Right cardiac atrium (tissue), 5 donors: ENCODE measurements at regions not wholly inside any gene's neighbourhood (a gene's known extent, or its start where the extent isn't known, plus 50 kb on each side); places are given as distances from the start of the nearest gene placed in this dataset.

Experiments used
- ATAC-seq, 2 donors: fragments of 200-7000 bp; cut with Tn5 transposase; one replicate each; pipeline versions ENCODE4 v1.8.0 to v1.9.1; 2020; ENCODE audit warnings: moderate library complexity in 2 of 2, mild to moderate bottlenecking in 1 of 2
- DNase-seq, 3 donors: peaks; one replicate each; pipeline ENCODE4 v3.0.0-alpha.2; 2020
- H3K27ac ChIP-seq: one replicate; pipeline ENCODE4 v1.5.1; 2013; ENCODE audit warnings: mild to moderate bottlenecking, low read length, control low read depth, moderate library complexity
- H3K27me3 ChIP-seq: one replicate; pipeline ENCODE4 v1.6.1; 2013; ENCODE audit not compliant: control insufficient read depth, insufficient read depth
- H3K4me1 ChIP-seq: one replicate; pipeline ENCODE4 v1.6.1; 2013; ENCODE audit warnings: low read length; ENCODE audit not compliant: control insufficient read depth, insufficient read depth
- H3K4me3 ChIP-seq: one replicate; pipeline ENCODE4 v1.5.1; 2013; ENCODE audit warnings: low read length, control low read depth
- H3K9me3 ChIP-seq: one replicate; pipeline ENCODE4 v1.6.1; 2013; ENCODE audit warnings: low read length; ENCODE audit not compliant: control insufficient read depth
- WGBS: extraction: QIAGEN DNeasy Blood & Tissue Kit; methylation state at CpG from one replicate; pipeline ENCODE4 v1.1.7; 2013; 5-methylcytosine and 5-hydroxymethylcytosine counted together
- intact Hi-C, 4 donors: fragments of 100-400 bp; cut with DNase I; formaldehyde crosslinking; loops; one replicate each; pipeline versions ENCODE4 v1.11.0 to v1.14.0; 2022 to 2023
- donor health status: healthy with polysubstance abuse.
- donor health status: DM: no; HTN: yes; CAD: no.
- donor health status: DM: no; HTN: no; CAD: no.
- donor health status: DM: no; HTN: yes; CAD: no; lungs with severe emphysema.
- donor health status: DM: yes; HTN: yes; CAD: no.

DNA sequence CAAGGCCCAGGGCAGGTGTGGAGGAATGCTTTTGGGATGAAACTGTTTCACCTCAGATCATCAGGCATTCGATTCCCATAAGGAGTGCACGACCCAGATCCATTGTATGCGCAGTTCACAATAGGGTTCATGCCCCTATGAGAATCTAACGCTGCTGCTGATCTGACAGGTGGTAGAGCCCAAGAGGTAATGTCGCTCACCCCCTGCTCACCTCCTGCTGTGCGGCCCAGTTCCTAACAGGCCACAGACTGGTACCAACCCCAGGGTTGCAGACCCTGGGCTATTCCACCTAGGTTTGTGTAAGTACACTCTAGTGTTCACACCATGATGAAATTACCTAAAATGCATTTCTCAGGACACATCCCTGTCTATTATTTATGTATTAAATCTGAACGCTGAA lies 72.5 kb downstream of the COPS8 start:
- H3K27me3 ChIP-seq: no peaks in the 10 kb centered on the region
- no peak overlapping the region for H3K4me3 ChIP-seq
- no peaks in the 10 kb centered on the region for H3K9me3 ChIP-seq
- 95% methylated on average over 7 of the region's 7 CpGs for WGBS
- ATAC-seq (no peak), DNase-seq (no peak)
- no peaks in the 10 kb centered on the region for H3K4me1 ChIP-seq
- intact Hi-C loops: loop anchor here in 3 of 4 donors (5.0 to 10.0 kb wide), 3 partner anchors 254 to 317 kb away; partner anchors contain the start of gene COL6A3 (in 2 of the 3)
- no peak overlapping the region for H3K27ac ChIP-seq

DNA sequence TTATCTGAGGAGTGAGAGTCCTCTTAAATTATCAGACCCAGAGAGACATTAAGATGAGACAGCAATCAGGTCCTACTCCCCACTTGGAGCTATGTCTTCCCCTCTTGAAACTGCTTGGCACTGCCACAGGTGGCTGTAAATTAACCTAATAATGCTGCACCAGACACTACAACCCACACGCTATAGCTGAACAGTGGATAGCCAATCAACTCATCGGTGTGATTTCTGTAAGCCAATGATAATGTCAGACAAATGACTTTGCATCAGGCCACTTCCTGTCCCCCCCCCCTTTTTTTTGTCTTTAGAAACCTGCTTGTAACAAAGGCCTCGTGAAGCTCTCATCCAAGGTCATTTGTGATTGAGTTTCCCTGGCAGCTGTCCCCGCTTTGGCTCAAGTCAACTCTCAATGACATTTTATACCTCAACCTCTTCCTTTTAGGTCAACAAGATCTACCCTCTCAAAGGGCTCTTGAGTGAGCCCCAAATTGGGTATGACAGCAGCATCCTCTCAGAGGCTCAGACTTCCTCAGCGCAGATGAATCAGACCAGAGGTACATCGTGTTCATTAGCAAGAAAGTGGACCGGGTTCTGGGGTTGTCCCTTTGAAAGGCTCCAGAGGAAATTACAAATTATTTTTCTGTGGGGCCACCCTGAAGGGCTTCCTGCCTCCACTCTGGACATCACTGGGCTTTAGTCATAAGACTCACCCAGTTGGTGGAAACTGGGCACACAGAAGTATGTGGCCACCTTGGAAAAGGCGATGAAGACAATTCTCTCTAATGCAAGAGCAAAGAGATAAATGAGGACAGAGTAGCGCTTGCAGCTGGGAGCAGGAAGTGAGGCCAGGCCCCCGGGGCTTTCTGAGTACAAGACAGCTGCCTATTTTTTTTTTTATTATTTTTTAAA lies 73.6 kb downstream of the COPS8 start:
- 67% methylated on average over 10 of the region's 10 CpGs for WGBS
- H3K4me1 ChIP-seq: no peaks in the 10 kb centered on the region
- ATAC-seq (no peak), DNase-seq (peak in 1 of 3 donors; percentile 56)
- intact Hi-C loops: loop anchor here in 3 of 4 donors (5.0 to 10.0 kb wide), 3 partner anchors 253 to 316 kb away; partner anchors contain the start of gene COL6A3 (in 2 of the 3)
- H3K27me3 ChIP-seq: no peaks in the 10 kb centered on the region
- no peaks in the 10 kb centered on the region for H3K9me3 ChIP-seq
- H3K27ac ChIP-seq: no peak overlapping the region
- H3K4me3 ChIP-seq: no peak overlapping the region

DNA sequence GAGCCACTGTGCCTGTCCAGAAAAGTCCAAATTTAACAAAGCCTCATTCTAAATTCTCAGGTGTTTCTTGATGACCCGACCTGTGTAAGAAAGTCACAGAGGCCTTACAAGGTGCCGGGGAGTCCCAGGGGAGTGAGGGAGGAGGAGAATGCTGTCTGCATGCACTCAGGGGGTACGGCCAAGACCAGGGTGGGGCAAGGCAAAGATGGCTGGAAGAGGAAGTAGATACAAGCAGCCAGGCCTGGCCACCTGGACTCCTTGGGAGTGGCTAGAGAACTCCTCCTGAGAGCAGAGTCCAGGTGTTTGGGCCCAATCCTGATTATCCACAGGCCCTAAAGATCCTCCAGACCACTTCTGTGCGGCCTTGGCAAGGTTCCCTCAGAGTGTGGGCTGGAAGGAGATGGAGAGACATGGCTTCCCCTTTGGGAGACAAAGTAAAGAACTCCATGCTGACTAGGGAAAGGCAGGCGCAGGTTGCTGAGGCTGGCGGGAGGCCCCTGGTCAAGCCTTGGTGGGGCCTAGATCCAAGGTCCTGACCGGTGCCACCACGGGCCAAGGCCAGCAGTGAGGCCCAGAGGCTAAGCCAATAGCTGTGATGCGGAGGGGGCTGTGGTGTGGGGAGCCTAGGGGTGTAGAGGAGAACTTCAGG lies 74.7 kb downstream of the COPS8 start:
- Histone ChIP-seq H3K4me3 (no peak overlapping the region), H3K27ac (peak overlapping the region; percentile 66), H3K4me1 (no peaks in the 10 kb centered on the region), H3K9me3 (no peaks in the 10 kb centered on the region), H3K27me3 (no peaks in the 10 kb centered on the region)
- peak in 2 of 3 donors; percentile 51 to 70 for DNase-seq
- no peak for ATAC-seq
- intact Hi-C loops: loop anchor here in 1 of 4 donors (10.0 kb wide), 1 partner anchor 164 kb away; no protein-coding TSS in a partner anchor
- WGBS: 87% methylated on average over 9 of the region's 9 CpGs

DNA sequence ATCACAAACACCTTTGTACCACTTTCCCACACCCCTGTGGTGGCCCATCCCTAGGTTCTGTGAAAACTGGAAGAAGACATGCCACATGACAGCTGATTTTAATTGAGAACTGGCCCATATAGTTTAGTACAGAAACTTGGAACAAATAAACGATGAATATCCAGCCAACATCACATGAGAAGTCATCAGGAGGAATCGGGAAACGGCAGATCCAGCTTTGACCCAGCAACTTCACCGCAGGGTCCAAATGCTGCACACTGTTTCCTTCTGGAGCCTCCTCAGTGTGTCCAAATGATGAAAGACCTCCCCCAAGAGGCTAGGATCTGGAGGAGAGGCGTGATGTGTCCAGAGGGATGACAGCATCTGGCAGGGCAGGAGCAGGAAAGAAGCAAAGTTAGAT lies 75.5 kb downstream of the COPS8 start:
- 62% methylated on average over 5 of the region's 5 CpGs for WGBS
- Histone ChIP-seq H3K4me3 (no peak overlapping the region), H3K27me3 (no peaks in the 10 kb centered on the region), H3K9me3 (no peaks in the 10 kb centered on the region), H3K27ac (peak overlapping the region; percentile 77), H3K4me1 (no peaks in the 10 kb centered on the region)
- peak; percentile 83 to 84 for ATAC-seq
- DNase-seq: peak; percentile 72 to 81 (median 76)
- intact Hi-C loops: loop anchor here in 1 of 4 donors (10.0 kb wide), 1 partner anchor 164 kb away; no protein-coding TSS in a partner anchor

DNA sequence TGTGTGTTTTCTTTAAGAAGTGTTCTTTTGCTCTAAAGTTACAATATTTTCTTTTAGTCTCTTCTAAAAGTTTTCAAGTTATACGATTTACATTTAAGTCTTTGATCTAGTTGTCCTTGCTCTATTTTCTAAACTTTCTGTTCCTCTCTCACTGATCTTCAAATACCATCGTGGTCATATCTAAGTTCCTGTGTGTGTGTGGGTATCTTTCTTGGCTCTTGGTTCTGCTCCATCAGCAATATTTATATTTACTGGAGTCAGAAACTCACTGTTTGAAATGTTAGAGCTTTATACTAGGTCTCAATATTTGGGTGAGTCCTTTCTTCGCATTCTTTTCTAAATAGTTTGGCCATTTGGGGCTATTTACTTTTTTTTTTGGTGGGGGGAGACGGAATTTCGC lies 77.3 kb downstream of the COPS8 start:
- H3K4me1 ChIP-seq: no peaks in the 10 kb centered on the region
- no peaks in the 10 kb centered on the region for H3K9me3 ChIP-seq
- intact Hi-C loops: loop anchor here in 1 of 4 donors (10.0 kb wide), 1 partner anchor 162 kb away; no protein-coding TSS in a partner anchor
- H3K27ac ChIP-seq: no peak overlapping the region
- H3K27me3 ChIP-seq: no peaks in the 10 kb centered on the region
- no peak for DNase-seq
- no peak overlapping the region for H3K4me3 ChIP-seq
- ATAC-seq: no peak
- WGBS: 75% methylated on average over 5 of the region's 5 CpGs

DNA sequence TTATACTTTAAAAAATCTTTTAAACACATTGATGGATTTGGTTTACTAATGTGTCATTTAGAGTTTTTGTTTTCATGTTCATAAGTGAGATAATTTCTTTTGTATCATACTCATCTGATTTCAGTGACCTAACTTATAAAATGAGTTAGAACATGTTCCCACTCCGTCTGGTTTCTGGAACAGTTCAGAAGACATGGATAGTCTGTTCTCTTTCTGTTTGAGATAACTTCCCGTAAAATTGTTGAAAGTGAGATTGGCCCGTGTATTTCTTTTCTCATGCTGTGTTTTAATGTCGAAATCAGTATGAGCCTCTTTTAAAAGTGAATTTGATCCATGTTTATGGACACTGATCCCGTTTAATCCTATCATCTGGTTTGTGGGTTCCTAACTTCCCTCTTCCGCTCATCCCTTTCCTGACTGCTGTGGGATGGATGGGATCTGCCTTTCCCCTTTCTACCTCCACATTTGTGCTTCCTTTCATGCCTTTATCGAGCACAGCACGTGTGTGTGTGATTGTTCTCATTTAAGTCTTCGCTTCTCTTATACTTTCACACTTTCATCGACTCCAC lies 78.9 kb downstream of the COPS8 start:
- Histone ChIP-seq H3K9me3 (no peaks in the 10 kb centered on the region), H3K27me3 (no peaks in the 10 kb centered on the region), H3K27ac (no peak overlapping the region), H3K4me3 (no peak overlapping the region), H3K4me1 (no peaks in the 10 kb centered on the region)
- DNase-seq (no peak), ATAC-seq (peak; percentile 41 to 49)
- intact Hi-C loops: loop anchor here in 1 of 4 donors (10.0 kb wide), 1 partner anchor 160 kb away; no protein-coding TSS in a partner anchor
- WGBS: 66% methylated on average over 10 of the region's 10 CpGs

DNA sequence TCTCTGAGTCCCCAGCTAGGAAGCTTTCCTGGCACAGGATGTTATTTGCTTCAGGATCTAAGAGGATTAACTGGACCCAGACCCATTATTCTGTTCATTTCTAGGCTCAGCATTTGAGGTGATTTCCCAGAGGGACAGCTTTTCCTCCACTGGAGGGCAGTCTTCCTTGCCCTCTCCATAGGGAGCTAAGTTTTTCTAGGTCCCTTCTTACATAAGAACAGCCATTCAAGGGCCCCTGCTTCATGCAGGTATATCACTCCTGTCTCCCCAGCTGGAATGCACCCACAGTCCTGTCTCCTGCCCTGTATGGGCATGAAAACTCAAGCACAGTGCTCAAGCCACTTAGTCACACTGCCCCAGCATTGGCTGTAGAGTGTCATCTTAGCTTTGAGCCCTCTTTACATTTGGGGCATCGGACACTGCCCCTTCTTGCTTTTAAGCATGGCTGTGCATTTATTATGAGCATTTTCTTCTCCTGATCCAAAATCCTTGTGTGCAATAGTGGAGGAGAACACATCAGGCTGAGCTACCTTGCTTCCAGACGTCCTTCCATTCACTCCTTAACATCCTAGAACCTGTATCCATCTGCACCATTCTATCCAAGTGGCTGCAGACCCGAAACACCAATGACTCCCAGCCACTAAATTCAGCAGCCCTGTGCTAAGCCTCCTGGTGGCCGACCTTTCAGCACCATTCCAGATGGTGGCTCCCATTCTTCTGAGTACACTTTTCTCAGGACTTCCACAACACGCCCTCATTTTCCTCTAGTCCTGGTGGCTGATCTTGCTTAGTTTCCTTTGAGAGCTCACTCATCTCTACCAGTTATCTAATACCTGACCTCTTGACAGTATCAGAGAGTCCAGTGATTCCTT lies 80.0 kb downstream of the COPS8 start:
- Histone ChIP-seq H3K4me3 (no peak overlapping the region), H3K4me1 (no peaks in the 10 kb centered on the region), H3K27me3 (no peaks in the 10 kb centered on the region), H3K27ac (no peak overlapping the region), H3K9me3 (no peaks in the 10 kb centered on the region)
- intact Hi-C loops: loop anchor here in 1 of 4 donors (10.0 kb wide), 1 partner anchor 159 kb away; no protein-coding TSS in a partner anchor
- ATAC-seq: no peak
- DNase-seq: no peak
- WGBS: 81% methylated on average over 5 of the region's 5 CpGs

DNA sequence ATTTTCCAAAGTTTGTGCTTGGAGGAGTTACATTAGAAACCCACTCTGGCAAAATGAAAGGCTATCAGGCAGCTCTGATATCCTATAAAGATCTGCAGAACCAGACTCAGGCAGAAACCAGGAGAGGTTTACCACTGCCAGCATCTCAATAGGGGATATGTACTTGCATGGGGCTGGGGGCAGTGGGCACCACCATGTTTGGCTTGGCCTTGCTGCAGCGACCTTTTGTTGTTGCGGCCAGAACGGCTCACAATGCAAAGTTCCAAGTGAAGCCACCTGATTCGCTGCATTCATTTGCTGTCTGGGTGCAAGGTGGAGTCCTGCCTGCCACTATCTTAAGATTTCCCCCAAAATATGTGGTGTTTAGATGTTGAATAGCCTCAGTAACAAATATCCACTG lies 81.3 kb downstream of the COPS8 start:
- no peaks in the 10 kb centered on the region for H3K27me3 ChIP-seq
- ATAC-seq: no peak
- H3K4me1 ChIP-seq: no peaks in the 10 kb centered on the region
- intact Hi-C loops: loop anchor here in 1 of 4 donors (10.0 kb wide), 1 partner anchor 158 kb away; no protein-coding TSS in a partner anchor
- no peaks in the 10 kb centered on the region for H3K9me3 ChIP-seq
- WGBS: 94% methylated on average over 4 of the region's 4 CpGs
- H3K4me3 ChIP-seq: no peak overlapping the region
- no peak overlapping the region for H3K27ac ChIP-seq
- no peak for DNase-seq

DNA sequence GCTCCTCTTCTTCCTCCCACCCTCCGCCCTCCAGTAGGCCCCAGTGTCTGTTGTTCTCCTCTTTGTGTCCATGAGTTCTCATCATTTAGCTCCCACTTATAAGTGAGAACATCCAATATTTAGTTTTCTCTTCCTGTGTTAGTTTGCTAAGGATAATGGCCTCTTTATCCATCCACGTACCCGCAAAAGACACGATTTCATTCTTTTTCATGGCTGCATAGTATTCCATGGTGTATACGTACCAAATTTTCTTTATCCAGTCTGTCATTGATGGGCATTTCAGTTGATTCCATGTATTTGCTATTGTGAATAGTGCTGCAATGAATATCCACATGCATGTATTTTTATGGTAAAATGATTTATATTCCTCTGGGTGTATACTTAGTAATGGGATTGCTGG lies 82.2 kb downstream of the COPS8 start:
- WGBS: 95% methylated on average over 5 of the region's 5 CpGs
- intact Hi-C loops: loop anchor here in 1 of 4 donors (10.0 kb wide), 1 partner anchor 157 kb away; no protein-coding TSS in a partner anchor
- Histone ChIP-seq H3K27ac (no peak overlapping the region), H3K4me3 (no peak overlapping the region), H3K27me3 (no peaks in the 10 kb centered on the region), H3K4me1 (no peaks in the 10 kb centered on the region), H3K9me3 (no peaks in the 10 kb centered on the region)
- ATAC-seq (no peak), DNase-seq (no peak)

DNA sequence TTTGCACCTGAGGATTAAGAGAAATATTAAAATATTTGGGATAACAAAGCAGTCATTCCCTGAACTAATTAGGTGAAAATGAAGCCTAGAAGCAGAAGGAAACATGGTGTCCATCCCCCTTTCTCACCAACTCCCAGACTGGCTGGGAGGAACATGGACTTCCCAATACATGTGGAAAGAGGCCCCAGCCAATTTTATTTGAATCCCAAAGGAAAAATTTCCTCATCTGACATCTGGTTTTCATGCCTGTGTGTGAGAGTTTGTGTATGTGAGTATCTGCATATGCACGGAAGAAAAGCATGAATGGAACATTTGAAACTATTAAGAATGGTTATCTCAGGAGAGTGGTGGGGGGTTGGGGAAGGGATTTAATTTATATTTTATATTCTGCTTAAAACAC lies 84.3 kb downstream of the COPS8 start:
- no peaks in the 10 kb centered on the region for H3K27me3 ChIP-seq
- peak; percentile 9 to 53 for ATAC-seq
- no peak for DNase-seq
- intact Hi-C loops: loop anchor here in 1 of 4 donors (5.0 kb wide), 1 partner anchor 242 kb away; the partner anchor contains the start of gene COL6A3
- WGBS: 52% methylated on average over 1 of the region's 1 CpG
- H3K4me3 ChIP-seq: no peak overlapping the region
- no peaks in the 10 kb centered on the region for H3K4me1 ChIP-seq
- no peak overlapping the region for H3K27ac ChIP-seq
- no peaks in the 10 kb centered on the region for H3K9me3 ChIP-seq
